ENCODE measurements at regions not wholly inside any gene's neighbourhood (a gene's known extent, or its start where the extent isn't known, plus 50 kb on each side); places are given as distances from the start of the nearest gene placed in this dataset.

DNA sequence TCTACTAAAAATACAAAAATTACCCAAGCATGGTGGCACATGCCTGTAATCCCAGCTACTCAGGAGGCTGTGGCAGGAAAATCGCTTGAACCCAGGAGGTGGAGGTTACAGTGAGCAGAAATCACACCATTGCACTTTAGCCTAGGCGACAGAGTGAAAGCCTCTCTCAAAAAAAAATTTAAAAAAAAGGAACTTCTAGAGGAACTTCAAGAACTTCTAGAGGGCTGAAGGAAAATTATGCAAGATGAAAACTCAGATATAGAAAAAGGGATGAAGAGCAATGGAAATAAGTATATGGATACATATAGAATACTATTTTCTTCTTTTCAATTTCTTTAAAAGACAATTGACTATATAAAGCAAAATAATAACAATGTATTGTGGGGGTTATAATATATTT, 51.2 kb upstream of the PRR5 start:
- TF ChIP-seq, protein P1, sequence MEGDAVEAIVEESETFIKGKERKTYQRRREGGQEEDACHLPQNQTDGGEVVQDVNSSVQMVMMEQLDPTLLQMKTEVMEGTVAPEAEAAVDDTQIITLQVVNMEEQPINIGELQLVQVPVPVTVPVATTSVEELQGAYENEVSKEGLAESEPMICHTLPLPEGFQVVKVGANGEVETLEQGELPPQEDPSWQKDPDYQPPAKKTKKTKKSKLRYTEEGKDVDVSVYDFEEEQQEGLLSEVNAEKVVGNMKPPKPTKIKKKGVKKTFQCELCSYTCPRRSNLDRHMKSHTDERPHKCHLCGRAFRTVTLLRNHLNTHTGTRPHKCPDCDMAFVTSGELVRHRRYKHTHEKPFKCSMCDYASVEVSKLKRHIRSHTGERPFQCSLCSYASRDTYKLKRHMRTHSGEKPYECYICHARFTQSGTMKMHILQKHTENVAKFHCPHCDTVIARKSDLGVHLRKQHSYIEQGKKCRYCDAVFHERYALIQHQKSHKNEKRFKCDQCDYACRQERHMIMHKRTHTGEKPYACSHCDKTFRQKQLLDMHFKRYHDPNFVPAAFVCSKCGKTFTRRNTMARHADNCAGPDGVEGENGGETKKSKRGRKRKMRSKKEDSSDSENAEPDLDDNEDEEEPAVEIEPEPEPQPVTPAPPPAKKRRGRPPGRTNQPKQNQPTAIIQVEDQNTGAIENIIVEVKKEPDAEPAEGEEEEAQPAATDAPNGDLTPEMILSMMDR (IDR thresholded peaks at IDR 0.05) = no peak
- ATAC-seq (ENCODE audit: low FRiP score) (no peak), DNase-seq (ENCODE audit: low spot score) (no peak)

DNA sequence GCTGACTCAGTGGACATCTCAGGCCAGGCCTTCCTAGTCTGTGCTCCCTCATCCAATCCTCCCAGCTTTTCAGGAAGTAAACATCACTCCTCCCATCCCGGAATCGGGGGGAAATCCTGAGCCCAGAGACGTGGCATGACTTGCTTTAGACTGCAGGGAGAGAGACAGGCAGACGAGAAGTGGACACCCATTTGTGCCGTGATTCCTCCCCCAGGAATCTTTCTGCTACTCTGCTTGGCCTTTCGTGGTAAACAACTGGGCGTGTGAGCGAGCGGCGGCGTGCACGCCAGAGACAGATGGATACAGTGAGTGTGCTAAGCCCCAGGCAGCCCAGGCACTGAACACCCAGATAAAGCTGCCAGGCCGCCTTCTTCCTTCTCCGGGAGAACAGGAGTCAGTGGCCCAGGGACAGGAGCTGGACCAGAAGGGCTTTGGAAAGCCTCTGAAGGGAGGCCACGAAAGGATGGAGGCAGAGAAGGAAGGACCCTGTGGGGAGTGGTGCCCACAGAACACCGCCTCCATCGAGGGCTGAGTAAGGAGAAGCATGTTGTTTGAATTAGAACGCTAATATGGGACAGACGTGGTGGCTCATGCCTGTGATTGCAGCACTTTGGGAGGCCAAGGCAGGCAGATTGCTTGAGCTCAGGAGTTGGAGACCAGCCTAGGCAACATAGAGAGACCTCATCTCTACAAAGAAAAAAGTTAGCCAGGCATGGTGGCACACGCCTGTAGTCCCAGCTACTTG, 53.0 kb upstream of the PRR5 start:
- DNase-seq (ENCODE audit: low spot score) = no peak
- TF ChIP-seq, protein P1 (IDR thresholded peaks at IDR 0.05) = no peak
- peak; percentile 91 for ATAC-seq (ENCODE audit: low FRiP score)

DNA sequence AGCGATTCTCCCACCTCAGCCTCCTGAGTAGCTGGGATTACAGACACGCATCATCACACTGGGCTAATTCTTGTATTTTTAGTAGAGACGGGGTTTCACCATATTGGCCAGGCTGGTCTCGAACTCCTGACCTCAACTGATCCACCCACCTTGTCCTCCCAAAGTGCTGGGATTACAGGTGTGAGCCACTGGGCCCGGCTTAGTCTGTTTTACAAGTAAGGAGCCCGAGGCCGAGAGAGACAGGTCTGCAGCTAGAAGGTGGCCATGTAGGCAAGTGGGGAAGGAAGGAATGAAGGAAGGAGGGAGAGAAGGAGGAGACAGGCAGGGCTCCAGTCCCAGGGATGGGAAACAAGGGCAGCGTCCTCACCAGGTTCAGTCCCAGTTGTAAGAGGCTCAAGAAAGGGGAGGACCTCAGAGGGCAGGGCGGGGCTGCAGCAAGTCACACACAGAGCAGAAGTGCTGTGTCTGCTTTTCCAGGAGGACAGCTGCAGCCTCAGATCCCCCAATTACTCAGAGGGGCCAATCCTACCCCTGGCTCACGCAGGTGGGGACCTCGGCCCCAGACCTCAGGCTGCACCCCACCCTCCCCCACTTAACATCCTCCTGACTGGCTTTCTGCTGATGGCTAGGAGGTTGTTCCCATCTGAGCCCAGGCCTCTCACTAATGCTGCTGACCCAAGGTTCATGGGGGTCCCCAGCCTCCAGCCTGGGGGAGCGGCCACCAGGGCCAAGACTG, 53.8 kb upstream of the PRR5 start:
- TF ChIP-seq, protein P1 (IDR thresholded peaks at IDR 0.05) = no peak
- ATAC-seq (ENCODE audit: low FRiP score) (peak; percentile 24), DNase-seq (ENCODE audit: low spot score) (no peak)

DNA sequence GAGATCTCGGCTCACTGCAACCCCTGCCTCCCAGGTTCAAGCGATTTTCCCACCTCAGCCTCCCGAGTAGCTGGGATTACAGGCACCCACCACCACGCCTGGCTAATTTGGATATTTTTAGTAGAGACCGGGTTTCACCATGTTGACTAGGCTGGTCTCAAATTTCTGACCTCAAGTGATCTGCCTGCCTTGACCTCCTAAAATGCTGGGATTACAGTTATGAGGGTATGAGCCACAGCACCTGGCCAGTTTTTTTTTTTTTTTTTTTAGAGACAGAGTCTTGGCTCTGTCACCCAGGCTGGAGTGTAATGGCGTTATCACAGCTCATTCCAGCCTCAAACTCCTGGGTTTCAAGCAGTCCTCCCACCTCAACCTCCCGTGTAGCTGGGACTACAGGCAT, 54.9 kb upstream of the PRR5 start:
- DNase-seq (ENCODE audit: low spot score) (no peak), ATAC-seq (ENCODE audit: low FRiP score) (no peak)
- TF ChIP-seq, protein P1 (IDR thresholded peaks at IDR 0.05) = no peak

DNA sequence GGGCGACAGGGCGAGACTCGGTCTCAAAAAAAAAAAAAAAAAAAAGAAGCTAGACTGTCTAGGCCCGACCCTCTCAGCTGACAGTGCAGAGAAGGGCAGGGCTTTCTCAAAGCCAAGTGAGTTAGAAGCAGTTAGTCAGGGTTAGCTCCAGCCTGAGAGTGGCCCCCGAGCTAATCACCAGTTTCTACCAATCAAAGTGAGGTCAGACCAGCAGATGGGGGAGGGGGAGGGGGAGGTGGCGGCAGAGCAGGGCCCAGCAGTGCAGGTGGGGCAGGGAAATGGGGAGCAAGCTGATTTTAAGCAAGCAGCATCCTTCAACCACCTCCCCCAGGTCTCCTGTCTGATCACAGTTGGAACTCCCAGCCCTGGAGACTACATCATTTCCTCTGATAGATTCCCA, 55.3 kb upstream of the PRR5 start:
- ATAC-seq (ENCODE audit: low FRiP score) (no peak), DNase-seq (ENCODE audit: low spot score) (no peak)
- TF ChIP-seq, protein P1 (IDR thresholded peaks at IDR 0.05) = no peak

DNA sequence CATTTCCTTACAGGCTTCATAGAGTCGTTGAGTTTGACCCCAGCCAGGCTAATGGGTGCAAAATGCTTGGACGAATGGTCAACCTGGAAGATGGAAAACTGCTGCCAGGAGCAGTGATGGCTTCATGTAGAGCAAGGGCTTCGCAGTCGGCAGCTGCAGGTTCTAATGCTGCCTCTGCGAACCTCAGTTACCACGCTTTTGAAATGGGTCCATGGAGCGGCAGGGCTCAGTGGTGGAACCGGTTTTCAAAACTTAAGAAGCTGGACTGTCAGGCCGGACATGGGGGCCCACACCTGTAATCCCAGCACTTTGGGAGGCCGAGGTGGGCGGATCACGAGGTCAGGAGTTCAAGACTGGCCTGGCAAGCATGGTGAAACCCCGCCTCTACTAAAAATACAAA, 55.9 kb upstream of the PRR5 start:
- DNase-seq (ENCODE audit: low spot score) = no peak
- no peak for ATAC-seq (ENCODE audit: low FRiP score)
- TF ChIP-seq, protein P1 (IDR thresholded peaks at IDR 0.05) = no peak

DNA sequence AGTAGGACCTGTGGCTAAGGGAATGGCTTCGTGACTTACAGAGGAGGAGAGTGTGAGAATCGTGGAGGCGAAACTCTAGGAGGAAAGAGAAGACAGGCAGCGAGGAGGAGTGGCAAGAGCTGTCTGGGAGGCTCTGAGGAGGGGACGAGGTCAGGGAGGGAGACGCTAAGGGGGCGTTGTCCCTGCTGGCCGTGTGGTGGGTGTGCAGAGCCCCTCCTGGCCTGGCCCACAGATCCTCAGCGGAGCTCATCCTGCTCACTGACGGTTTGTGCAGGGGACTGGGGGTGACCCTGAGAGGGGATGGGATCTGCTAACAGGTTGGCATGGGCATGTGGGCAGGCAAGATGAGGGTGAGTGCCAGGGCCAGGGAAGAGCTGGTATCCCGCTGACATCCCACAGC, 56.5 kb upstream of the PRR5 start:
- DNase-seq (ENCODE audit: low spot score) = no peak

More for the DNA sequence above, 56.5 kb upstream of the PRR5 start:
- TF ChIP-seq, protein P1 (IDR thresholded peaks at IDR 0.05) = no peak
- ATAC-seq (ENCODE audit: low FRiP score) = no peak

Measured in omental fat pad (tissue), 3 donors.